Dendritic cell treated with granulocyte-macrophage colony-stimulating factor and Interleukin-4, amounts not matched to agents 40 ng/mL and 50 ng/mL, for 4 days (primary cell): ENCODE measurements at regions not wholly inside any gene's neighbourhood (a gene's known extent, or its start where the extent isn't known, plus 50 kb on each side); places are given as distances from the start of the nearest gene placed in this dataset.
A peak's percentile ranks its signal among the peaks of the same experiment; 100 is the strongest.
"Not testable (repeated sequence)": the region's sequence is repeated elsewhere in the genome, so short reads cannot be mapped to it uniquely, and the experiment has no call there.

Experiments used
- H3K27ac Mint-ChIP-seq: one replicate; pipeline ENCODE4 v1.8.0; 2022; ENCODE audit warnings: mild to moderate bottlenecking, mixed read lengths
- H3K27me3 Mint-ChIP-seq: one replicate; pipeline ENCODE4 v1.8.0; 2022; ENCODE audit warnings: mild to moderate bottlenecking, mixed read lengths
- H3K36me3 Mint-ChIP-seq: one replicate; pipeline ENCODE4 v1.8.0; 2022; ENCODE audit warnings: low read depth, mixed read lengths
- H3K4me1 Mint-ChIP-seq: one replicate; pipeline ENCODE4 v1.8.0; 2022; ENCODE audit warnings: low read depth, mixed read lengths
- H3K4me3 Mint-ChIP-seq: one replicate; pipeline ENCODE4 v1.8.0; 2022; ENCODE audit warnings: mild to moderate bottlenecking, moderate library complexity, mixed read lengths
- H3K9me3 Mint-ChIP-seq: one replicate; pipeline ENCODE4 v1.8.0; 2022; ENCODE audit warnings: mixed read lengths
- intact Hi-C: fragments of 100-400 bp; cut with micrococcal nuclease; formaldehyde crosslinking; loops from one replicate; pipeline ENCODE4 v1.15.0; 2022

GRCh38 chr3:177641206-177641605 lies 443.9 kb upstream of the TBL1XR1 start:
- intact Hi-C loops = no loop called here
- Mint-ChIP-seq H3K9me3 (peaks cover 15% of the 10 kb centered on the region), H3K27me3 (no peaks in the 10 kb centered on the region), H3K4me1 (peaks cover 11% of the 10 kb centered on the region), H3K36me3 (no peaks in the 10 kb centered on the region), H3K4me3 (no peak overlapping the region), H3K27ac (no peak overlapping the region)

- Mint-ChIP-seq H3K9me3 (peaks cover 15% of the 10 kb centered on the region), H3K4me3 (no peak overlapping the region), H3K27me3 (no peaks in the 10 kb centered on the region), H3K36me3 (no peaks in the 10 kb centered on the region), H3K4me1 (peaks cover 21% of the 10 kb centered on the region), H3K27ac (no peak overlapping the region)
- intact Hi-C loops = no loop called here
Observed at GRCh38 chr3:177642042-177642803, 444.9 kb upstream of the TBL1XR1 start.

- Mint-ChIP-seq H3K9me3 (peaks cover 15% of the 10 kb centered on the region), H3K27ac (no peak overlapping the region), H3K4me1 (peaks cover 27% of the 10 kb centered on the region), H3K4me3 (no peak overlapping the region), H3K36me3 (no peaks in the 10 kb centered on the region), H3K27me3 (no peaks in the 10 kb centered on the region)
- intact Hi-C loops = no loop called here
Observed at GRCh38 chr3:177642804-177643125, 445.5 kb upstream of the TBL1XR1 start.

- peaks cover 25% of the 10 kb centered on the region for H3K4me1 Mint-ChIP-seq
- H3K9me3 Mint-ChIP-seq = no peaks in the 10 kb centered on the region
- H3K27me3 Mint-ChIP-seq = no peaks in the 10 kb centered on the region
- H3K36me3 Mint-ChIP-seq = no peaks in the 10 kb centered on the region
- intact Hi-C loops = no loop called here
- peak overlapping the region; percentile 75 for H3K27ac Mint-ChIP-seq
- H3K4me3 Mint-ChIP-seq = no peak overlapping the region
Observed at GRCh38 chr3:177646749-177647148, 449.5 kb upstream of the TBL1XR1 start.

- intact Hi-C loops = no loop called here
- no peaks in the 10 kb centered on the region for H3K36me3 Mint-ChIP-seq
- no peaks in the 10 kb centered on the region for H3K27me3 Mint-ChIP-seq
- H3K4me1 Mint-ChIP-seq = peaks cover 25% of the 10 kb centered on the region
- peak overlapping the region; percentile 75 for H3K27ac Mint-ChIP-seq
- H3K4me3 Mint-ChIP-seq = peak overlapping the region; percentile 48
- no peaks in the 10 kb centered on the region for H3K9me3 Mint-ChIP-seq
Observed at GRCh38 chr3:177647341-177647740, 450.1 kb upstream of the TBL1XR1 start.

- Mint-ChIP-seq H3K36me3 (no peaks in the 10 kb centered on the region), H3K27me3 (no peaks in the 10 kb centered on the region), H3K9me3 (no peaks in the 10 kb centered on the region), H3K4me1 (peaks cover 25% of the 10 kb centered on the region), H3K4me3 (no peak overlapping the region), H3K27ac (peak overlapping the region; percentile 75)
- intact Hi-C loops = no loop called here
Observed at GRCh38 chr3:177647876-177648275, 450.6 kb upstream of the TBL1XR1 start.

GRCh38 chr3:177652556-177653291 lies 455.4 kb upstream of the TBL1XR1 start:
- Mint-ChIP-seq H3K4me1 (peaks cover 5% of the 10 kb centered on the region), H3K9me3 (no peaks in the 10 kb centered on the region), H3K27me3 (no peaks in the 10 kb centered on the region), H3K27ac (no peak overlapping the region), H3K4me3 (no peak overlapping the region), H3K36me3 (no peaks in the 10 kb centered on the region)
- intact Hi-C loops = no loop called here

GRCh38 chr3:177657243-177657642 lies 460.0 kb upstream of the TBL1XR1 start:
- intact Hi-C loops = no loop called here
- Mint-ChIP-seq H3K4me3 (no peak overlapping the region), H3K27ac (no peak overlapping the region), H3K4me1 (no peaks in the 10 kb centered on the region), H3K36me3 (no peaks in the 10 kb centered on the region), H3K9me3 (no peaks in the 10 kb centered on the region), H3K27me3 (no peaks in the 10 kb centered on the region)

GRCh38 chr3:177658354-177658753 lies 461.1 kb upstream of the TBL1XR1 start:
- no peaks in the 10 kb centered on the region for H3K27me3 Mint-ChIP-seq
- H3K9me3 Mint-ChIP-seq = peaks cover 2% of the 10 kb centered on the region
- H3K4me3 Mint-ChIP-seq = no peak overlapping the region
- intact Hi-C loops = no loop called here
- H3K4me1 Mint-ChIP-seq = no peaks in the 10 kb centered on the region
- H3K27ac Mint-ChIP-seq = no peak overlapping the region
- H3K36me3 Mint-ChIP-seq = no peaks in the 10 kb centered on the region

GRCh38 chr3:177664380-177665103 lies 467.3 kb upstream of the TBL1XR1 start:
- intact Hi-C loops, H3K36me3 Mint-ChIP-seq, H3K27ac Mint-ChIP-seq, H3K4me3 Mint-ChIP-seq, H3K27me3 Mint-ChIP-seq: not testable (repeated sequence)
- H3K4me1 Mint-ChIP-seq = peaks cover 16% of the 10 kb centered on the region
- peaks cover 12% of the 10 kb centered on the region for H3K9me3 Mint-ChIP-seq

- H3K9me3 Mint-ChIP-seq = peaks cover 12% of the 10 kb centered on the region
- H3K27me3 Mint-ChIP-seq = peaks cover 2% of the 10 kb centered on the region
- no peak overlapping the region for H3K4me3 Mint-ChIP-seq
- no peak overlapping the region for H3K27ac Mint-ChIP-seq
- H3K36me3 Mint-ChIP-seq = peaks cover 7% of the 10 kb centered on the region
- intact Hi-C loops = no loop called here
- peaks cover 16% of the 10 kb centered on the region for H3K4me1 Mint-ChIP-seq
Observed at GRCh38 chr3:177665122-177665808, 468.0 kb upstream of the TBL1XR1 start.

- peaks cover 25% of the 10 kb centered on the region for H3K4me1 Mint-ChIP-seq
- H3K4me3 Mint-ChIP-seq = no peak overlapping the region
- no peaks in the 10 kb centered on the region for H3K9me3 Mint-ChIP-seq
- H3K27ac Mint-ChIP-seq = peak overlapping the region; percentile 73
- H3K36me3 Mint-ChIP-seq = no peaks in the 10 kb centered on the region
- intact Hi-C loops = no loop called here
- peaks cover 2% of the 10 kb centered on the region for H3K27me3 Mint-ChIP-seq
Observed at GRCh38 chr3:177672252-177672911, 475.1 kb upstream of the TBL1XR1 start.

GRCh38 chr3:177673112-177673914 lies 476.0 kb upstream of the TBL1XR1 start:
- Mint-ChIP-seq H3K27ac (peak overlapping the region; percentile 73), H3K9me3 (no peaks in the 10 kb centered on the region), H3K36me3 (no peaks in the 10 kb centered on the region), H3K27me3 (peaks cover 2% of the 10 kb centered on the region), H3K4me1 (peaks cover 16% of the 10 kb centered on the region), H3K4me3 (no peak overlapping the region)
- intact Hi-C loops = no loop called here
